Fibroblast of skin of left quadriceps (primary cell): ENCODE measurements at regions not wholly inside any gene's neighbourhood (a gene's known extent, or its start where the extent isn't known, plus 50 kb on each side); places are given as distances from the start of the nearest gene placed in this dataset.
A peak's percentile ranks its signal among the peaks of the same experiment; 100 is the strongest.

Experiments
- DNase-seq, 2 experiments: peaks; one replicate each; pipeline ENCODE4 v3.0.0-alpha.2; 2013; ENCODE audit warnings: low read depth in 2 of 2

GRCh38 chr6:81241126-81242041 is 511.1 kb downstream of the TENT5A start:
- peak; percentile 96 to 97 for DNase-seq

- DNase-seq = no peak
These were observed 514.1 kb downstream of the TENT5A start for GRCh38 chr6:81238390-81238789.

- DNase-seq = no peak
These were observed 515.3 kb downstream of the TENT5A start for GRCh38 chr6:81237226-81237625.

GRCh38 chr6:81235512-81235911 is 517.0 kb downstream of the TENT5A start:
- no peak for DNase-seq

- DNase-seq = no peak
These were observed 518.5 kb downstream of the TENT5A start for GRCh38 chr6:81233990-81234389.

DNA sequence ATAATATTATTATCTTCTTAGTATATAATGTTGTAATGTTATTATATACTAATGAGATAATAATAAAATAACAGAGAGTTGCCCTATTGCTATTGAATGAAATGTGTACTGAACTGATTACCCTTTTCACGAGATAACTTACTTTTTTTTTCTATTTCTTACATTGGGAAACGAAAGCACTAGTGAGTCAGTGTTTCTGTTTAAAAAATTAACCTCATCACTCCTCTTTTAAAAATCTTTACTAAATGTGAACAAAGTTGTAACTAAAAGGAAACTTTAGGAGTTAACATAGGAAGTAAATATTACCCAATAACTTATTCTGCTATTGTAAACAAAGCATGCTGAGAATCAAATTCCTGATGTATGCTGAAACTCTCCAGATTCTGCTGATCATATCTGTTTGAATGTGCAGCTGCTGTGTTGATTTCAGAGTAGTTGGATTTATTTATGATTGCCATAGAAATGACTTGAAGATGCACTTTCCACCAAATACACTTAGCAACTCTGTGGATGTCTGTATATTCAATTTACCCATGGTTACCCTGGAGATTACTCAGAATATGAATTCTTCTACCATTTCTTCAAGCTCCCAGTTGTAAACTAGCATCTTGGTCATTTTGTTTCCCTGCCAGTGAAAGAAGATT is 523.4 kb downstream of the TENT5A start:
- DNase-seq = peak; percentile 45 to 55

DNA sequence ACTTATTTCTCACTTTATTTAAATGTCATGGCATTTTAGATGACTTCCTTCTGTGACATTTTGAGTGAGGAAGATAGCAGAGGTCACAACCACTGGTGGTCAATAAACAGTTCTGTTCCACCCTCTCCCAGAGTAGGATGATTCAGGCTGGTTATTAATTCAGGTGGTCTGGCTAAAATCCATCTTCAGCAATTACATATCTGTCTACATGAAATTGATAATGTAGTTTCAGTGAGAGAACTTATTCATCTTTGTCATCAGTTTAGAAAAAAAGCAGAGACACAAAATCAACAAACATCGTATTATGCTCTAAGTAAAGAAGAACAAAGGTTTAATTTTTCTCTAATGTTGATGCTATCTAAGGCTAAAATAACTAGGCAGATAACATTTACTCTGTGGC is 525.5 kb downstream of the TENT5A start:
- no peak for DNase-seq

DNA sequence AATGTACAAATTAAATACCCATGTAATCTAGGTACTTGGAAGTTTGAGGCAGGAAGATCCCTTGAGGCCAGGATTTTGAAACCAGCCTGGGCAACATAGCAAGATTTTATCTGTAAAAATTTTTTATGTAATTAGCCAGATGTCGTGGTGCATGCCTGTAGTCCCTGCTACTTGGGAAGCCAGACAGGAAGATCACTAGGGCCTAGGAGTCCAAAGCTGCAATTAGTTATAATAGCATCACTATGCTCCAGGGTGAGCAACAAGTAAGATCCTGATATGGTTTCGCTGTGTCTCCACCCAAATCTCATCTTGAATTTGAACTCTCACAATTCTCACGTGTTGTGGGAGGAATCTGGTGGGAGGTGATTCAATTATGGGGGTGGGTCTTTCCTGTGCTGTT is 535.8 kb downstream of the TENT5A start:
- DNase-seq = no peak

DNA sequence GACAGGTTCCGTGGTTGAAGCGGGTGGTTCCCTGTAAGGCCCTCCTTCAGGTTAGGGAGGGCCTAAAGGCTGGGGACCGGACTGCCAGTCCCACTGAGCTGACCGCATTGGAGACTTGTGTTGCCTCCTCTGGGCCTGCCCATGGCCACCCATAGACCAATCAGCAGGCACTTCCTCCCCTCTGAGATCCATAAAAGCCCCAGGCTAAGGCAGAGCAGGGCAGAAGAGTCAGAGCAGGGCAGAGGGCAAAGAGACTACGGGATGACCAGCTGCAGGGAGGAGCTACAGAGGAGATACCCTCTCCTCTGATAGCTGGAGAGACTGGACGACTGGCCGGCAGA is 537.4 kb downstream of the TENT5A start:
- no peak for DNase-seq

GRCh38 chr6:81214414-81215091 is 537.9 kb downstream of the TENT5A start:
- DNase-seq = no peak

DNA sequence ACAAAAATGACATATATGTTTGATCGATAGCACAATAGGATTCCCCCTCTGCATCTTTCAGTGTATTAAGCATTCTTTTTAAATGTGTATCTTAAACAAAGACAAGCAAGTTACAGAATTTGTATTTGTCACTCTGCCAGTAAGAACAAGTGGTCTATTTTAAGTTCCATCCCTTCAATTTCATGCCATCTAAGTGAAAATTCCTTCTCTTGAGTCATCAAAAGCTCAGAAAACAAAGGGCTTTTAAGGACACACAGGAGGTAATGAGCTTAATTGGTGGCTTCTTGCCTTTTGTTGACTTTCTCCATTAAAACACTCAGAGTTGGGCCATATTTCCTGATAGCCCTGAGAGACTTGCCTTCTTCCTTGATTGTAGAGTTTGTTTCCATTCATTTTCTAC is 547.8 kb downstream of the TENT5A start:
- peak; percentile 21 for DNase-seq

GRCh38 chr6:81194374-81194773 is 558.1 kb downstream of the TENT5A start:
- no peak for DNase-seq

DNA sequence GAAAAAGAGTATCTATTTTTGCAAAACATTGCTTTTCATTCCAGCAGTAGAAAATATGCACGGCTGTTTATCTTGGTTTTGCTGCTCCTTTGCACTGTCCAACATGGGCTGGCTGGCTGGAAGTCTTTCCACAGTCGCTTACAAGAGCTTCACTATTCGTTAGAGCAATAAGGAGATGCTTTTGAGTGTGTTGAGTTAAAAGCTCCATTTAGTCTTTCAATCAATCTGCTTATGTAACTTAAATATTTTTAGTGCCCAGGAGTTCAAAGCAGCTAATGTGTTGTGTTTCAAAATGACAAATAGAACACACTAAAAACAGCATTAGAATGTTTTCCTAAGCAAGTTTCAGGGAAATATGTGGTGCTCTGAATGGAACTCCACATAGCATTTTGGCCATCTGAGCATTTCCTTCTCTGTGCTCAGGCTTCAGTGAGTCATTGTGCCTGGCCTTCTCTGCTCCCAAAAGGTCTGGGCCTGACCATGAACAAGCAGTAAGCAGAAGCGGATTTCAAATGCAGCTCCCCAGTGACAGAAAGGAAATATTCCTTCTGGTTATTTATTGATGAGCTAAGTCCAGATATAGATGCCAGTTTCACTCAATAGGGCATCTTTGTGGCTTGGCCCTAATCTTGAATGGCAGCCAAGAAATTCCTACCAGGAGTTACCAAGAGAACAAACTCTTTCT is 580.3 kb downstream of the TENT5A start:
- peak in 1 of 2 experiments; percentile 22 for DNase-seq

DNA sequence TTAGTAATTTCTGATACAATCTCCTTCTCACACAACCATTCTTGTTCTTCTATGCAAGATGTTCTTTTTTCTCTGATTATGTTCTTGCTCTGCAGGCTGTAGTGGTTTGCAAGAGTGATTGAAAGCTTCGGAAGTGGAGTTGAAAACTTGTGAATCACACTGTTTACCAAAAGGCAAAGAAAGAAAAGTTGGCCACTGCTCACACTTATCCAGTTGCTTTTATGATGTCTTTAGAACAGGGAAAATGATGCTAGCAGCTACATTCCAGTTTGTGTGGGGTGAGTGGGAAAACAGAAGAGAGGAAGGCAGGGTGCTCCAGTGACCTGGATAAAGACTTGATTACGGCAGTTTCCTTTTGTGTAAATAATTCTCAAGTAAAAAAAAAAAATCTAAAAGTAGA is 583.3 kb downstream of the TENT5A start:
- DNase-seq = no peak

DNA sequence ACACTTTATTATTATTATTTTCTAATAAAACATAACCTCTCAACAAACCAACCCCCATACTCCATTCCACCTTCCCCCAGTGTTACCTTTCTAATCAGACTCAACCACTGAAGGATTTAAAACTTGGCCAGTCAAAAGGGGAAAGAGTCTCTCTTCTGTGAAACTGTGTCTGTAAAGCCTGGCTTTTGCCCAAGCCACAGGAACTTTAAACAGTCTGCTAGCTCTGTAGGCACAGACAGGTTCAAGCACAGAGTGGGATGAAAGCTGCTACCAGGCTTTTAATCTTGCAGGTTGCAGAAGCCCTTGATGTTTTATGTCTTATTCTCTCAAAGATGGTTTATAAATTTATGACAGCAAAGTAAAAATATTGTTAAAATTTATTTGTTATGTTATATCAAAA is 585.7 kb downstream of the TENT5A start:
- peak; percentile 45 for DNase-seq

GRCh38 chr6:81158956-81159355 is 593.5 kb downstream of the TENT5A start:
- no peak for DNase-seq

GRCh38 chr6:81148751-81149150 is 603.7 kb downstream of the TENT5A start:
- no peak for DNase-seq

DNA sequence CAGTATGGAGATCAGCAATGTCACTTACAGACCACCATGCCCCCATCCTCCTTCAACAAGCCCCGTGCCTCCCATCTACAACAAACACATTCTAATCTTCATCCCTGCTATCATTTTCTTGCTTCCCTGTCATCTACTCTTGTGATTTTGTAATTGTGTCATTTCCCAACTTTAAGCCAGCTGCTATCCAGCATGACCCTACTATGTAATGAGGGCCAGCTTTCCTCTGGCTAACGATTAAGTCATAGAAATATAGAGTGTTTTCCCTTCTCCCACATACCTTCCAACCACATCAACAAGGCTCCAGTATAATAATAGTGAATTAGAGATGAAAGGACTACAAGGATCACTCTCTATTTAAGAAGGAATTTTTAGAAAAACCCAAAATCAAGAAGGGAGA is 607.0 kb downstream of the TENT5A start:
- DNase-seq = no peak

GRCh38 chr6:81144346-81144745 is 608.1 kb downstream of the TENT5A start:
- no peak for DNase-seq

DNA sequence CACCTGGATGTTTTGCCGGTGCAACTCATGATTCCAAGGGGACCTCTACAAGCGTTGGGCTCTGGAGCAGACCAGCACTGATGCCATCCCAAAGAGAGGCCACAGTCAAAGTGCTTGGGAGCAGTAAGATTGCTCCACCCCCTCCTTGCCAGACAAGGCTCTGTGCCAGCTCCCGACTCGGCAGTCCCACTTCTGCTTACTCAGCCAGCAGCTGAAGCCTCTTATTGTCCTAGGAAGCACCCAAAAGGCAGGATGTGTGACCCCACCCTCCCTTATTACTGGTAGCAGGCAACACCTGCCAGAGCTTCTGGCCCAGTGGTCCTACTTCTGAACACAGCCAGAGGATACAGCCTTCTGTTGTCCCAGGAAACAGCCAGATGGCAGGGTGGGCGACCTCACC is 614.2 kb downstream of the TENT5A start:
- DNase-seq = no peak

GRCh38 chr6:81130969-81131368 is 621.5 kb downstream of the TENT5A start:
- no peak for DNase-seq

DNA sequence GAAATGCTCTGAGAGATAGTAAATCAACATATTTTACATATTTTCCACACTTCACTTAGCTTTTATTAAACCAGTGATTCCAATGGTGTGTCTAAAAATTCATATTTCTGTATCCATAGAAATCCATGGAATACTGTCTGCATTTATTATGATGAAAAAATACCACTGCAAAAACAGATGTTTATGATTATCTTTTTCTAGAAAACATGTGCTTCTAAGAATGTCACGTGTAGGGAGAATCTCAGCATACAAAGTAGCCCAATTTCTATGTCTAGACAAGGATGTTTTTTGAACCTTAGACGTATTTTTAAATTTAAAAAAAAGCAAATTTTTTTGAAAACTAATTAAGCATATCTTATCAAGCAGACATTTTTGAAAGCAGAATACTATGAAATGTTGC is 622.4 kb downstream of the TENT5A start:
- peak in 1 of 2 experiments; percentile 1 for DNase-seq
